ENCODE measurements at regions not wholly inside any gene's neighbourhood (a gene's known extent, or its start where the extent isn't known, plus 50 kb on each side); places are given as distances from the start of the nearest gene placed in this dataset.
"Not testable (repeated sequence)": the region's sequence is repeated elsewhere in the genome, so short reads cannot be mapped to it uniquely, and the experiment has no call there.

DNA sequence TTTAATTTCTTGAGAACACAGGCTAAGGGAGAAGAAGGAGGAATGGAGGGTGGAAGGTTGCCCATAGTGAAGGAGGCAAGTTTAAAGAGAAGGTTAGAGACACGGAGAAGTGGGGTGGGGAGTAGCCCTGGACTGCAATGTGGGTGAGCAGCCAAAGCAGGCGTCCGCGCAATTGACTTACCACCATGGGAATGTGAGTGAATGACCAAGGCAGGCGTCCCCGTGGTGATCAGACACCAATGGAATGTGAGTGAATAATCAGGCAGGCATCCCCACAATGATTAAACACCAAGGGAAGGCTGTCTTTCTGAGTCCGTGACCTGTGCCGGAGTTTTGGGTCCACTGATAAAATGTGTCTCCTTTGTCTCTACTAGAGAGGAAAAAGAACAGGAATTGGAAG is 1223.1 kb downstream of the ARAP2 start:
- TF ChIP-seq, protein P1, sequence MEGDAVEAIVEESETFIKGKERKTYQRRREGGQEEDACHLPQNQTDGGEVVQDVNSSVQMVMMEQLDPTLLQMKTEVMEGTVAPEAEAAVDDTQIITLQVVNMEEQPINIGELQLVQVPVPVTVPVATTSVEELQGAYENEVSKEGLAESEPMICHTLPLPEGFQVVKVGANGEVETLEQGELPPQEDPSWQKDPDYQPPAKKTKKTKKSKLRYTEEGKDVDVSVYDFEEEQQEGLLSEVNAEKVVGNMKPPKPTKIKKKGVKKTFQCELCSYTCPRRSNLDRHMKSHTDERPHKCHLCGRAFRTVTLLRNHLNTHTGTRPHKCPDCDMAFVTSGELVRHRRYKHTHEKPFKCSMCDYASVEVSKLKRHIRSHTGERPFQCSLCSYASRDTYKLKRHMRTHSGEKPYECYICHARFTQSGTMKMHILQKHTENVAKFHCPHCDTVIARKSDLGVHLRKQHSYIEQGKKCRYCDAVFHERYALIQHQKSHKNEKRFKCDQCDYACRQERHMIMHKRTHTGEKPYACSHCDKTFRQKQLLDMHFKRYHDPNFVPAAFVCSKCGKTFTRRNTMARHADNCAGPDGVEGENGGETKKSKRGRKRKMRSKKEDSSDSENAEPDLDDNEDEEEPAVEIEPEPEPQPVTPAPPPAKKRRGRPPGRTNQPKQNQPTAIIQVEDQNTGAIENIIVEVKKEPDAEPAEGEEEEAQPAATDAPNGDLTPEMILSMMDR (IDR thresholded peaks at IDR 0.05; ENCODE audit: poor library complexity), result not testable (repeated sequence)
- not testable (repeated sequence) for TF ChIP-seq EZH2phosphoT487 (IDR thresholded peaks at IDR 0.05; ENCODE audit: low read depth, severe bottlenecking, unreplicated experiment); EZH2 (IDR thresholded peaks at IDR 0.05; ENCODE audit: borderline replicate concordance)
